Panc1 (cell line): ENCODE measurements at regions not wholly inside any gene's neighbourhood (a gene's known extent, or its start where the extent isn't known, plus 50 kb on each side); places are given as distances from the start of the nearest gene placed in this dataset.

Experiments
- ATAC-seq: fragments of 200-7000 bp; cut with Tn5 transposase; 2 replicates; pipeline ENCODE4 v1.9.1; 2020; ENCODE audit warnings: mild to moderate bottlenecking, moderate library complexity
- BruUV-seq: library from RNA; stranded (reverse); fragments of 400-500 nt; replicated peaks from 2 replicates; lab custom pipeline; 2021; lab: Mats Ljungman, UMichigan
- CTCF ChIA-PET: fragments of 300-600 bp; sonication (Branson Sonifier 250); formaldehyde crosslinking; loops from one replicate; lab custom pipeline; 2022; ENCODE audit warnings: antibody characterized with exemption; lab: Charles Lee
- POLR2A ChIA-PET: fragments of 300-600 bp; sonication (Branson Sonifier 250); formaldehyde crosslinking; loops from one replicate; lab custom pipeline; 2022; ENCODE audit warnings: antibody characterized with exemption; lab: Charles Lee
- DNase-seq: peaks from one replicate; pipeline ENCODE4 v3.0.0-alpha.2; 2010; ENCODE audit warnings: low read depth, low spot score
- H3K27ac ChIP-seq: 2 replicates; pipeline ENCODE4 v1.5.1; 2011; ENCODE audit warnings: mild to moderate bottlenecking, low read length, inconsistent platforms
- H3K27me3 ChIP-seq: fragments of 200-500 bp; sonication (Bioruptor generic); 2 replicates; pipeline ENCODE4 v1.6.0; 2014; ENCODE audit warnings: low read length, inconsistent platforms; ENCODE audit not compliant: control insufficient read depth, insufficient read depth
- H3K36me3 ChIP-seq: fragments of 200-500 bp; sonication (Bioruptor generic); 2 replicates; pipeline ENCODE4 v1.5.1; 2014; ENCODE audit warnings: inconsistent platforms, mild to moderate bottlenecking, low read length, moderate library complexity; ENCODE audit not compliant: control insufficient read depth, insufficient read depth
- H3K4me1 ChIP-seq: 2 replicates; pipeline ENCODE4 v1.5.1; 2011; ENCODE audit warnings: inconsistent platforms, mild to moderate bottlenecking, low read length, moderate library complexity; ENCODE audit not compliant: control insufficient read depth, insufficient read depth
- H3K4me3 ChIP-seq, 2 experiments: 2 replicates each; pipeline ENCODE4 v1.5.1; 2011 to 2012; ENCODE audit warnings: low read depth in 2 of 2, low read length in 2 of 2, mild to moderate bottlenecking in 2 of 2, inconsistent platforms in 1 of 2, moderate library complexity in 1 of 2
- H3K9me3 ChIP-seq: fragments of 200-500 bp; sonication (Bioruptor generic); 2 replicates; pipeline ENCODE4 v1.5.1; 2014; ENCODE audit warnings: low read depth, mild to moderate bottlenecking, inconsistent platforms, low read length, moderate library complexity; ENCODE audit not compliant: control insufficient read depth, insufficient read depth
- POLR2AphosphoS5 ChIP-seq: IDR thresholded peaks from 2 replicates; pipeline ENCODE4 v1.6.1; 2012; ENCODE audit warnings: mild to moderate bottlenecking, low read depth, low read length, moderate library complexity
- SIN3A ChIP-seq: IDR thresholded peaks from 2 replicates; pipeline ENCODE4 v1.6.1; 2012; ENCODE audit warnings: low read depth, mild to moderate bottlenecking, low read length, moderate library complexity, borderline replicate concordance; ENCODE audit not compliant: insufficient read depth
- TCF7L2 ChIP-seq: IDR thresholded peaks from 2 replicates; pipeline ENCODE4 v1.6.1; 2011; ENCODE audit warnings: mild to moderate bottlenecking, low read depth, low read length, inconsistent platforms
- in situ Hi-C: cut with HindIII; loops from 2 replicates; pipeline ENCODE4 v1.10.0; 2016; ENCODE audit warnings: low sequenced_read_pairs, low pct_unique_long_range_greater_than_20kb
- intact Hi-C: fragments of 100-400 bp; cut with micrococcal nuclease; formaldehyde crosslinking; loops from one replicate; pipeline ENCODE4 v1.10.0; 2022; ENCODE audit not compliant: unreplicated experiment
- TF ChIP-seq, protein P1 (sequence below), 2 experiments: IDR thresholded peaks; 2 replicates each; pipeline ENCODE4 v1.6.1; 2011 to 2012; ENCODE audit warnings: low read depth in 2 of 2, control low read depth in 1 of 2, low read length in 1 of 2, mild to moderate bottlenecking in 1 of 2, moderate library complexity in 1 of 2; ENCODE audit not compliant: insufficient read depth in 1 of 2
- TF ChIP-seq, protein P2 (sequence below): fragments of 450-650 bp; IDR thresholded peaks from 2 replicates; pipeline ENCODE4 v1.5.1; 2017; ENCODE audit warnings: mild to moderate bottlenecking

DNA sequence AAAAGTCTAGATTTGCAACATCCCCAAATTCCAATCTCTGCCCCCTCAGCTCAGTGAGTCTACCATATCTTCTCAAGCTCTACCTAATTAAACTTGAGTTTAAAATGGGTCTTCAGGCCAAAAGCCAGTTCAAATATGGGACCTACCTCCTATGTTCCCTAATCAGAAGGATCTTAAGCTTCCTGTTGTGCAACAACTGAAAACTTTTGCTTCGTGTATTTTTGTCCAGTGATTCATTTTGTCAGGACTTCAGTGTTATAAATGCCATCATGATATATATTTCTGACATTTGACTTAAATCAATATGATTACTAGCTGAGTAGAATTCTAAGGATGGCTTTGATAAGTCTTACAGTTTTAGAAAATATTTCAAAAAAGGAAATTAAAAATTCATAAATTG is 622.6 kb upstream of the PTCHD4 start:
- ChIA-PET POLR2A (no interaction called here), CTCF (no interaction called here)
- TF ChIP-seq POLR2AphosphoS5: no peak
- no peak for TF ChIP-seq SIN3A
- TF ChIP-seq TCF7L2: no peak
- TF ChIP-seq, protein P1, sequence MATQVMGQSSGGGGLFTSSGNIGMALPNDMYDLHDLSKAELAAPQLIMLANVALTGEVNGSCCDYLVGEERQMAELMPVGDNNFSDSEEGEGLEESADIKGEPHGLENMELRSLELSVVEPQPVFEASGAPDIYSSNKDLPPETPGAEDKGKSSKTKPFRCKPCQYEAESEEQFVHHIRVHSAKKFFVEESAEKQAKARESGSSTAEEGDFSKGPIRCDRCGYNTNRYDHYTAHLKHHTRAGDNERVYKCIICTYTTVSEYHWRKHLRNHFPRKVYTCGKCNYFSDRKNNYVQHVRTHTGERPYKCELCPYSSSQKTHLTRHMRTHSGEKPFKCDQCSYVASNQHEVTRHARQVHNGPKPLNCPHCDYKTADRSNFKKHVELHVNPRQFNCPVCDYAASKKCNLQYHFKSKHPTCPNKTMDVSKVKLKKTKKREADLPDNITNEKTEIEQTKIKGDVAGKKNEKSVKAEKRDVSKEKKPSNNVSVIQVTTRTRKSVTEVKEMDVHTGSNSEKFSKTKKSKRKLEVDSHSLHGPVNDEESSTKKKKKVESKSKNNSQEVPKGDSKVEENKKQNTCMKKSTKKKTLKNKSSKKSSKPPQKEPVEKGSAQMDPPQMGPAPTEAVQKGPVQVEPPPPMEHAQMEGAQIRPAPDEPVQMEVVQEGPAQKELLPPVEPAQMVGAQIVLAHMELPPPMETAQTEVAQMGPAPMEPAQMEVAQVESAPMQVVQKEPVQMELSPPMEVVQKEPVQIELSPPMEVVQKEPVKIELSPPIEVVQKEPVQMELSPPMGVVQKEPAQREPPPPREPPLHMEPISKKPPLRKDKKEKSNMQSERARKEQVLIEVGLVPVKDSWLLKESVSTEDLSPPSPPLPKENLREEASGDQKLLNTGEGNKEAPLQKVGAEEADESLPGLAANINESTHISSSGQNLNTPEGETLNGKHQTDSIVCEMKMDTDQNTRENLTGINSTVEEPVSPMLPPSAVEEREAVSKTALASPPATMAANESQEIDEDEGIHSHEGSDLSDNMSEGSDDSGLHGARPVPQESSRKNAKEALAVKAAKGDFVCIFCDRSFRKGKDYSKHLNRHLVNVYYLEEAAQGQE (IDR thresholded peaks at IDR 0.05; ENCODE audit: insufficient read depth in 1 of 2, low read depth in 2 of 2, low read length in 1 of 2): no peak
- TF ChIP-seq, protein P2, sequence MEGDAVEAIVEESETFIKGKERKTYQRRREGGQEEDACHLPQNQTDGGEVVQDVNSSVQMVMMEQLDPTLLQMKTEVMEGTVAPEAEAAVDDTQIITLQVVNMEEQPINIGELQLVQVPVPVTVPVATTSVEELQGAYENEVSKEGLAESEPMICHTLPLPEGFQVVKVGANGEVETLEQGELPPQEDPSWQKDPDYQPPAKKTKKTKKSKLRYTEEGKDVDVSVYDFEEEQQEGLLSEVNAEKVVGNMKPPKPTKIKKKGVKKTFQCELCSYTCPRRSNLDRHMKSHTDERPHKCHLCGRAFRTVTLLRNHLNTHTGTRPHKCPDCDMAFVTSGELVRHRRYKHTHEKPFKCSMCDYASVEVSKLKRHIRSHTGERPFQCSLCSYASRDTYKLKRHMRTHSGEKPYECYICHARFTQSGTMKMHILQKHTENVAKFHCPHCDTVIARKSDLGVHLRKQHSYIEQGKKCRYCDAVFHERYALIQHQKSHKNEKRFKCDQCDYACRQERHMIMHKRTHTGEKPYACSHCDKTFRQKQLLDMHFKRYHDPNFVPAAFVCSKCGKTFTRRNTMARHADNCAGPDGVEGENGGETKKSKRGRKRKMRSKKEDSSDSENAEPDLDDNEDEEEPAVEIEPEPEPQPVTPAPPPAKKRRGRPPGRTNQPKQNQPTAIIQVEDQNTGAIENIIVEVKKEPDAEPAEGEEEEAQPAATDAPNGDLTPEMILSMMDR: no peak
- ATAC-seq (no peak), DNase-seq (no peak)
- H3K9me3 ChIP-seq: no peaks in the 10 kb centered on the region
- BruUV-seq: no TSS peak
- H3K27me3 ChIP-seq: no peaks in the 10 kb centered on the region
- no peaks in the 10 kb centered on the region for H3K4me1 ChIP-seq
- intact Hi-C loops: no loop called here
- in situ Hi-C loops: no loop called here
- no peaks in the 10 kb centered on the region for H3K36me3 ChIP-seq
- no peak overlapping the region for H3K27ac ChIP-seq
- no peak overlapping the region for H3K4me3 ChIP-seq

DNA sequence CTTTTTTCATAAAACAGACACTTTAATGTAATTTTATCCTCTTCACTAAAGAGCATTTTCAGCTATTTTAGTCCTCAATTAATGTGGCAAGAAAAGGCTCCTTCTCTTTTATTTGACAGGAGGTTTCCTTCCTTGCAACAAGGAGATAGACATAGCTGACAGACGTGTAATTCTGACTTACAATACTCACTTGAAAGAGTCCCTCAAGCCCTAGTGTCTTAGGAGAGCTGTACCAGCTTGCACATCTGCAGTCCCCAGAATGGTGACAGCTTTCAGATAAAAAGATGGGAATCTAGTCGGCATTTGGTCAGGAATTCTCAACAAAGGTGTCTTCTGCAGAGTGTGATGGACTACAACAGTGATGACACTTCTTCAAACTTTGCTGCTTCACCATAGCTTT is 603.7 kb upstream of the PTCHD4 start:
- POLR2A ChIA-PET: no interaction called here
- TF ChIP-seq SIN3A: no peak
- TF ChIP-seq, protein P1 (IDR thresholded peaks at IDR 0.05; ENCODE audit: insufficient read depth in 1 of 2, low read depth in 2 of 2, low read length in 1 of 2): no peak
- TF ChIP-seq, protein P2: no peak
- no peak for TF ChIP-seq POLR2AphosphoS5
- no peak for TF ChIP-seq TCF7L2
- DNase-seq (no peak), ATAC-seq (no peak)
- Histone ChIP-seq H3K27me3 (no peaks in the 10 kb centered on the region), H3K4me1 (no peaks in the 10 kb centered on the region), H3K27ac (no peak overlapping the region), H3K36me3 (no peaks in the 10 kb centered on the region), H3K4me3 (no peak overlapping the region), H3K9me3 (no peaks in the 10 kb centered on the region; the same call in 1 of the 2 replicates)
- no TSS peak for BruUV-seq
- in situ Hi-C loops (no loop called here), intact Hi-C loops (no loop called here)
- CTCF ChIA-PET: no interaction called here
